DOHH2 (cell line): ENCODE measurements at regions not wholly inside any gene's neighbourhood (a gene's known extent, or its start where the extent isn't known, plus 50 kb on each side); places are given as distances from the start of the nearest gene placed in this dataset.

ENCODE experiments used
- EZH2phosphoT487 ChIP-seq: fragments of 200-600 bp; sonication (generic); IDR thresholded peaks from 2 replicates; pipeline ENCODE4 v1.6.1; 2017; ENCODE audit warnings: borderline replicate concordance, mild to moderate bottlenecking, antibody characterized with exemption, low read length, moderate library complexity, mixed read lengths
- TF ChIP-seq, protein P1 (sequence below): fragments of 200-600 bp; sonication (generic); IDR thresholded peaks from one replicate; pipeline ENCODE4 v1.5.1; 2014; ENCODE audit warnings: antibody characterized with exemption, mild to moderate bottlenecking, low read depth, low read length; ENCODE audit not compliant: poor library complexity, severe bottlenecking

GRCh38 chr2:136628490-136628889 is 136.9 kb upstream of the THSD7B start:
- TF ChIP-seq, protein P1, sequence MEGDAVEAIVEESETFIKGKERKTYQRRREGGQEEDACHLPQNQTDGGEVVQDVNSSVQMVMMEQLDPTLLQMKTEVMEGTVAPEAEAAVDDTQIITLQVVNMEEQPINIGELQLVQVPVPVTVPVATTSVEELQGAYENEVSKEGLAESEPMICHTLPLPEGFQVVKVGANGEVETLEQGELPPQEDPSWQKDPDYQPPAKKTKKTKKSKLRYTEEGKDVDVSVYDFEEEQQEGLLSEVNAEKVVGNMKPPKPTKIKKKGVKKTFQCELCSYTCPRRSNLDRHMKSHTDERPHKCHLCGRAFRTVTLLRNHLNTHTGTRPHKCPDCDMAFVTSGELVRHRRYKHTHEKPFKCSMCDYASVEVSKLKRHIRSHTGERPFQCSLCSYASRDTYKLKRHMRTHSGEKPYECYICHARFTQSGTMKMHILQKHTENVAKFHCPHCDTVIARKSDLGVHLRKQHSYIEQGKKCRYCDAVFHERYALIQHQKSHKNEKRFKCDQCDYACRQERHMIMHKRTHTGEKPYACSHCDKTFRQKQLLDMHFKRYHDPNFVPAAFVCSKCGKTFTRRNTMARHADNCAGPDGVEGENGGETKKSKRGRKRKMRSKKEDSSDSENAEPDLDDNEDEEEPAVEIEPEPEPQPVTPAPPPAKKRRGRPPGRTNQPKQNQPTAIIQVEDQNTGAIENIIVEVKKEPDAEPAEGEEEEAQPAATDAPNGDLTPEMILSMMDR = no peak
- no peak for TF ChIP-seq EZH2phosphoT487
